ENCODE measurements at regions not wholly inside any gene's neighbourhood (a gene's known extent, or its start where the extent isn't known, plus 50 kb on each side); places are given as distances from the start of the nearest gene placed in this dataset.
"Not testable (repeated sequence)": the region's sequence is repeated elsewhere in the genome, so short reads cannot be mapped to it uniquely, and the experiment has no call there.

- Histone ChIP-seq H2AFZ (ENCODE audit: low read depth) (no peak overlapping the region), H3K4me1 (ENCODE audit: low read depth, poor library complexity, severe bottlenecking) (no peaks in the 10 kb centered on the region), H3K9ac (no peak overlapping the region), H3K4me2 (no peak overlapping the region), H3K4me3 (IDR thresholded peaks at IDR 0.05; ENCODE audit: insufficient read depth, low read depth, low read length) (no peak overlapping the region), H3K36me3 (ENCODE audit: insufficient read depth) (no peaks in the 10 kb centered on the region), H3K27me3 (ENCODE audit: insufficient read depth, low read depth) (no peaks in the 10 kb centered on the region), H3K79me2 (ENCODE audit: insufficient read depth, low read depth) (no peaks in the 10 kb centered on the region), H3K27ac (no peak overlapping the region), H4K20me1 (ENCODE audit: insufficient read depth) (no peaks in the 10 kb centered on the region)
- TF ChIP-seq CTCF (conservative IDR thresholded peaks at IDR 0.05; ENCODE audit: low read depth, low read length): no peak
Observed at GRCh38 chr5:87722286-87722685, 309.6 kb upstream of the CCNH start.

GRCh38 chr5:87718224-87718925, 305.6 kb upstream of the CCNH start:
- not testable (repeated sequence) for H4K20me1 ChIP-seq (ENCODE audit: insufficient read depth); H3K36me3 ChIP-seq (ENCODE audit: insufficient read depth); H3K27me3 ChIP-seq (ENCODE audit: insufficient read depth, low read depth); H2AFZ ChIP-seq (ENCODE audit: low read depth); H3K4me2 ChIP-seq; H3K79me2 ChIP-seq (ENCODE audit: insufficient read depth, low read depth); H3K4me1 ChIP-seq (ENCODE audit: low read depth, poor library complexity, severe bottlenecking); H3K4me3 ChIP-seq (IDR thresholded peaks at IDR 0.05; ENCODE audit: insufficient read depth, low read depth, low read length); H3K9ac ChIP-seq; H3K27ac ChIP-seq

GRCh38 chr5:87717761-87718160, 305.0 kb upstream of the CCNH start:
- Histone ChIP-seq H3K4me3 (IDR thresholded peaks at IDR 0.05; ENCODE audit: insufficient read depth, low read depth, low read length) (no peak overlapping the region), H3K36me3 (ENCODE audit: insufficient read depth) (no peaks in the 10 kb centered on the region), H3K27me3 (ENCODE audit: insufficient read depth, low read depth) (no peaks in the 10 kb centered on the region), H2AFZ (ENCODE audit: low read depth) (no peak overlapping the region), H4K20me1 (ENCODE audit: insufficient read depth) (no peaks in the 10 kb centered on the region), H3K4me2 (no peak overlapping the region), H3K9ac (no peak overlapping the region), H3K4me1 (ENCODE audit: low read depth, poor library complexity, severe bottlenecking) (no peaks in the 10 kb centered on the region), H3K79me2 (ENCODE audit: insufficient read depth, low read depth) (no peaks in the 10 kb centered on the region), H3K27ac (no peak overlapping the region)
- TF ChIP-seq CTCF (conservative IDR thresholded peaks at IDR 0.05; ENCODE audit: low read depth, low read length): no peak

- Histone ChIP-seq H2AFZ (ENCODE audit: low read depth) (no peak overlapping the region), H3K9ac (no peak overlapping the region), H3K79me2 (ENCODE audit: insufficient read depth, low read depth) (no peaks in the 10 kb centered on the region), H3K4me2 (no peak overlapping the region), H3K36me3 (ENCODE audit: insufficient read depth) (no peaks in the 10 kb centered on the region), H3K27ac (no peak overlapping the region), H3K4me1 (ENCODE audit: low read depth, poor library complexity, severe bottlenecking) (no peaks in the 10 kb centered on the region), H4K20me1 (ENCODE audit: insufficient read depth) (no peaks in the 10 kb centered on the region), H3K4me3 (IDR thresholded peaks at IDR 0.05; ENCODE audit: insufficient read depth, low read depth, low read length) (no peak overlapping the region), H3K27me3 (ENCODE audit: insufficient read depth, low read depth) (no peaks in the 10 kb centered on the region)
- TF ChIP-seq CTCF (conservative IDR thresholded peaks at IDR 0.05; ENCODE audit: low read depth, low read length): no peak
Observed at GRCh38 chr5:87705876-87706275, 293.1 kb upstream of the CCNH start.

- H3K4me2 ChIP-seq: no peak overlapping the region
Observed at GRCh38 chr5:87686975-87687374, 274.2 kb upstream of the CCNH start.

More at GRCh38 chr5:87686975-87687374, 274.2 kb upstream of the CCNH start:
- Histone ChIP-seq H2AFZ (ENCODE audit: low read depth) (no peak overlapping the region), H3K27ac (no peak overlapping the region), H3K4me3 (IDR thresholded peaks at IDR 0.05; ENCODE audit: insufficient read depth, low read depth, low read length) (no peak overlapping the region), H3K36me3 (ENCODE audit: insufficient read depth) (no peaks in the 10 kb centered on the region), H3K79me2 (ENCODE audit: insufficient read depth, low read depth) (no peaks in the 10 kb centered on the region), H3K4me1 (ENCODE audit: low read depth, poor library complexity, severe bottlenecking) (peaks cover 5% of the 10 kb centered on the region), H4K20me1 (ENCODE audit: insufficient read depth) (no peaks in the 10 kb centered on the region), H3K27me3 (ENCODE audit: insufficient read depth, low read depth) (no peaks in the 10 kb centered on the region), H3K9ac (no peak overlapping the region)
- TF ChIP-seq CTCF (conservative IDR thresholded peaks at IDR 0.05; ENCODE audit: low read depth, low read length): no peak
